Tibial nerve (tissue), 4 donors: ENCODE measurements at regions not wholly inside any gene's neighbourhood (a gene's known extent, or its start where the extent isn't known, plus 50 kb on each side); places are given as distances from the start of the nearest gene placed in this dataset.

ENCODE experiments used
- EP300 ChIP-seq, 2 donors: sonication (generic); formaldehyde crosslinking; IDR thresholded peaks; one replicate each; pipeline ENCODE4 v1.6.1; 2017; ENCODE audit warnings: antibody characterized with exemption in 2 of 2, mild to moderate bottlenecking in 1 of 2
- POLR2A ChIP-seq, 2 donors: fragments of 450-650 bp; IDR thresholded peaks; one replicate each; pipeline ENCODE4 v1.6.1; 2017; ENCODE audit warnings: antibody characterized with exemption in 2 of 2, mild to moderate bottlenecking in 2 of 2, moderate library complexity in 2 of 2
- TF ChIP-seq, protein P1 (sequence below), 5 experiments: fragments of 200-600 bp in 3 of 5; fragments of 450-650 bp in 2 of 5; sonication (generic) in 3 of 5; IDR thresholded peaks; one replicate each; pipeline ENCODE4 v1.5.1; 2016 to 2019; ENCODE audit warnings: antibody characterized with exemption in 5 of 5, mild to moderate bottlenecking in 3 of 5, moderate library complexity in 2 of 5

DNA sequence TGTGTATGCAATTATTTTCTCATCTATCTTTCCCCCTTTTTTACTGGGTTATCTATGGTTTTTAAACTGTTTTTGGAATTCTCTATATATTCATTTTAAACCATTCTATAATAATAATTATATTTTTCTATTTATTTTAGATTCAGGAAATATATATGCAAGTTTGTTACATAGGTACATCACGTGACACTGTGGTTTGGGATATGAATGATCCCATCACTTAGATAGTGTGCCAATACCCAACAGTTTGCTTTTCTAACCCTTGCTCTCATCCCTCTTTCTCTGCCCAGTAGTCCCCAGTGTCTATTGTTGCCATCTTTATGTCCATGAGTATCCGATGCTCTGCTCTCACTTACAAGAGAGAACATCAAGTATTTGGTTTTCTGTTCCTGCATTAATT, 65.8 kb upstream of the SPHKAP start:
- TF ChIP-seq, protein P1, sequence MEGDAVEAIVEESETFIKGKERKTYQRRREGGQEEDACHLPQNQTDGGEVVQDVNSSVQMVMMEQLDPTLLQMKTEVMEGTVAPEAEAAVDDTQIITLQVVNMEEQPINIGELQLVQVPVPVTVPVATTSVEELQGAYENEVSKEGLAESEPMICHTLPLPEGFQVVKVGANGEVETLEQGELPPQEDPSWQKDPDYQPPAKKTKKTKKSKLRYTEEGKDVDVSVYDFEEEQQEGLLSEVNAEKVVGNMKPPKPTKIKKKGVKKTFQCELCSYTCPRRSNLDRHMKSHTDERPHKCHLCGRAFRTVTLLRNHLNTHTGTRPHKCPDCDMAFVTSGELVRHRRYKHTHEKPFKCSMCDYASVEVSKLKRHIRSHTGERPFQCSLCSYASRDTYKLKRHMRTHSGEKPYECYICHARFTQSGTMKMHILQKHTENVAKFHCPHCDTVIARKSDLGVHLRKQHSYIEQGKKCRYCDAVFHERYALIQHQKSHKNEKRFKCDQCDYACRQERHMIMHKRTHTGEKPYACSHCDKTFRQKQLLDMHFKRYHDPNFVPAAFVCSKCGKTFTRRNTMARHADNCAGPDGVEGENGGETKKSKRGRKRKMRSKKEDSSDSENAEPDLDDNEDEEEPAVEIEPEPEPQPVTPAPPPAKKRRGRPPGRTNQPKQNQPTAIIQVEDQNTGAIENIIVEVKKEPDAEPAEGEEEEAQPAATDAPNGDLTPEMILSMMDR (IDR thresholded peaks at IDR 0.05): no peak
- TF ChIP-seq EP300 (IDR thresholded peaks at IDR 0.05): no peak
- no peak for TF ChIP-seq POLR2A (IDR thresholded peaks at IDR 0.05)
